Panc1 (cell line): ENCODE measurements at regions not wholly inside any gene's neighbourhood (a gene's known extent, or its start where the extent isn't known, plus 50 kb on each side); places are given as distances from the start of the nearest gene placed in this dataset.

Experiments used
- ATAC-seq: fragments of 200-7000 bp; cut with Tn5 transposase; 2 replicates; pipeline ENCODE4 v1.9.1; 2020; ENCODE audit warnings: mild to moderate bottlenecking, moderate library complexity
- BruUV-seq: library from RNA; stranded (reverse); fragments of 400-500 nt; replicated peaks from 2 replicates; lab custom pipeline; 2021; lab: Mats Ljungman, UMichigan
- CTCF ChIA-PET: fragments of 300-600 bp; sonication (Branson Sonifier 250); formaldehyde crosslinking; loops from one replicate; lab custom pipeline; 2022; ENCODE audit warnings: antibody characterized with exemption; lab: Charles Lee
- POLR2A ChIA-PET: fragments of 300-600 bp; sonication (Branson Sonifier 250); formaldehyde crosslinking; loops from one replicate; lab custom pipeline; 2022; ENCODE audit warnings: antibody characterized with exemption; lab: Charles Lee
- DNase-seq: peaks from one replicate; pipeline ENCODE4 v3.0.0-alpha.2; 2010; ENCODE audit warnings: low read depth, low spot score
- H3K27ac ChIP-seq: 2 replicates; pipeline ENCODE4 v1.5.1; 2011; ENCODE audit warnings: mild to moderate bottlenecking, low read length, inconsistent platforms
- H3K27me3 ChIP-seq: fragments of 200-500 bp; sonication (Bioruptor generic); 2 replicates; pipeline ENCODE4 v1.6.0; 2014; ENCODE audit warnings: low read length, inconsistent platforms; ENCODE audit not compliant: control insufficient read depth, insufficient read depth
- H3K36me3 ChIP-seq: fragments of 200-500 bp; sonication (Bioruptor generic); 2 replicates; pipeline ENCODE4 v1.5.1; 2014; ENCODE audit warnings: inconsistent platforms, mild to moderate bottlenecking, low read length, moderate library complexity; ENCODE audit not compliant: control insufficient read depth, insufficient read depth
- H3K4me1 ChIP-seq: 2 replicates; pipeline ENCODE4 v1.5.1; 2011; ENCODE audit warnings: inconsistent platforms, mild to moderate bottlenecking, low read length, moderate library complexity; ENCODE audit not compliant: control insufficient read depth, insufficient read depth
- H3K4me3 ChIP-seq, 2 experiments: 2 replicates each; pipeline ENCODE4 v1.5.1; 2011 to 2012; ENCODE audit warnings: low read depth in 2 of 2, low read length in 2 of 2, mild to moderate bottlenecking in 2 of 2, inconsistent platforms in 1 of 2, moderate library complexity in 1 of 2
- H3K9me3 ChIP-seq: fragments of 200-500 bp; sonication (Bioruptor generic); 2 replicates; pipeline ENCODE4 v1.5.1; 2014; ENCODE audit warnings: low read depth, mild to moderate bottlenecking, inconsistent platforms, low read length, moderate library complexity; ENCODE audit not compliant: control insufficient read depth, insufficient read depth
- CTCF ChIP-seq: fragments of 450-650 bp; IDR thresholded peaks from 2 replicates; pipeline ENCODE4 v1.5.1; 2017; ENCODE audit warnings: mild to moderate bottlenecking
- POLR2AphosphoS5 ChIP-seq: IDR thresholded peaks from 2 replicates; pipeline ENCODE4 v1.6.1; 2012; ENCODE audit warnings: mild to moderate bottlenecking, low read depth, low read length, moderate library complexity
- REST ChIP-seq, 2 experiments: IDR thresholded peaks; 2 replicates each; pipeline ENCODE4 v1.6.1; 2011 to 2012; ENCODE audit warnings: low read depth in 2 of 2, control low read depth in 1 of 2, low read length in 1 of 2, mild to moderate bottlenecking in 1 of 2, moderate library complexity in 1 of 2; ENCODE audit not compliant: insufficient read depth in 1 of 2
- SIN3A ChIP-seq: IDR thresholded peaks from 2 replicates; pipeline ENCODE4 v1.6.1; 2012; ENCODE audit warnings: low read depth, mild to moderate bottlenecking, low read length, moderate library complexity, borderline replicate concordance; ENCODE audit not compliant: insufficient read depth
- TCF7L2 ChIP-seq: IDR thresholded peaks from 2 replicates; pipeline ENCODE4 v1.6.1; 2011; ENCODE audit warnings: mild to moderate bottlenecking, low read depth, low read length, inconsistent platforms
- in situ Hi-C: cut with HindIII; loops from 2 replicates; pipeline ENCODE4 v1.10.0; 2016; ENCODE audit warnings: low sequenced_read_pairs, low pct_unique_long_range_greater_than_20kb
- intact Hi-C: fragments of 100-400 bp; cut with micrococcal nuclease; formaldehyde crosslinking; loops from one replicate; pipeline ENCODE4 v1.10.0; 2022; ENCODE audit not compliant: unreplicated experiment

- H3K27ac ChIP-seq = no peak overlapping the region
- no peaks in the 10 kb centered on the region for H3K27me3 ChIP-seq
- ATAC-seq (no peak), DNase-seq (no peak)
- in situ Hi-C loops = no loop called here
- TF ChIP-seq CTCF = no peak
- no peak for TF ChIP-seq TCF7L2
- TF ChIP-seq POLR2AphosphoS5 = no peak
- TF ChIP-seq SIN3A = no peak
- no peak for TF ChIP-seq REST (IDR thresholded peaks at IDR 0.05; ENCODE audit: insufficient read depth in 1 of 2, low read depth in 2 of 2, low read length in 1 of 2)
- H3K9me3 ChIP-seq = no peaks in the 10 kb centered on the region
- no peak overlapping the region for H3K4me3 ChIP-seq
- ChIA-PET POLR2A (no interaction called here), CTCF (no interaction called here)
- intact Hi-C loops = no loop called here
- H3K36me3 ChIP-seq = no peaks in the 10 kb centered on the region; the same call in 1 of the 2 replicates
- H3K4me1 ChIP-seq = no peaks in the 10 kb centered on the region
- no TSS peak for BruUV-seq
These were observed 109.6 kb downstream of the ARRDC4 start for GRCh38 chr15:98070137-98070536.

DNA sequence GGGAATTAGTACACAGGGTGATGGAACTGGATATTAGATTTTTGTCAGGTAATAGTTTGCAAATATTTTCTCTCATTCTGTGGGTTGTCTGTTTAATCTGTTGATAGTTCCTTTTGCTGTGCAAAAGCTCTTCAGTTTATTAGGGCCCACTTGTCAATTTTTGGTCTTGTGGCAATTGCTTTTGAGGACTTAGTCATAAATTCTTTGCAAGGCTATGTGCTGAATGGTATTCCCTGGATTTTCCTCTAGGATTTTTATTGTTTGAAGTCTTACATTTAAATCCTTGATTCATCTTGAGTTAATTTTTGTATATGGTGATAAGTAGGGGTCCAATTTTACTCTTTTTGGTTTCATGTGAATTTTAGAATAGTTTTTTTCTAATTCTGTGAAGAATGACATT, 111.3 kb downstream of the ARRDC4 start:
- ATAC-seq (no peak), DNase-seq (no peak)
- Histone ChIP-seq H3K9me3 (no peaks in the 10 kb centered on the region), H3K36me3 (no peaks in the 10 kb centered on the region; the same call in 1 of the 2 replicates), H3K4me3 (no peak overlapping the region), H3K27me3 (no peaks in the 10 kb centered on the region), H3K4me1 (no peaks in the 10 kb centered on the region), H3K27ac (no peak overlapping the region)
- POLR2A ChIA-PET = no interaction called here
- in situ Hi-C loops = no loop called here
- no TSS peak for BruUV-seq
- intact Hi-C loops = no loop called here
- CTCF ChIA-PET = no interaction called here
- no peak for TF ChIP-seq POLR2AphosphoS5
- no peak for TF ChIP-seq REST (IDR thresholded peaks at IDR 0.05; ENCODE audit: insufficient read depth in 1 of 2, low read depth in 2 of 2, low read length in 1 of 2)
- TF ChIP-seq CTCF = no peak
- TF ChIP-seq SIN3A = no peak
- no peak for TF ChIP-seq TCF7L2
